Ovary (tissue), 3 donors: ENCODE measurements at regions not wholly inside any gene's neighbourhood (a gene's known extent, or its start where the extent isn't known, plus 50 kb on each side); places are given as distances from the start of the nearest gene placed in this dataset.

Source experiments
- EP300 ChIP-seq: sonication (generic); formaldehyde crosslinking; IDR thresholded peaks from one replicate; pipeline ENCODE4 v1.6.1; 2017; ENCODE audit warnings: antibody characterized with exemption
- POLR2A ChIP-seq: fragments of 450-650 bp; IDR thresholded peaks from one replicate; pipeline ENCODE4 v1.6.1; 2017; ENCODE audit warnings: antibody characterized with exemption, mild to moderate bottlenecking, moderate library complexity
- TF ChIP-seq, protein P1 (sequence below), 3 donors: fragments of 450-650 bp in 2 of 3; fragments of 200-600 bp in 1 of 3; IDR thresholded peaks; one replicate each; pipeline versions ENCODE4 v1.5.1 to v1.8.0; 2016 to 2022; ENCODE audit warnings: antibody characterized with exemption in 3 of 3, mild to moderate bottlenecking in 1 of 3
- donor health status: DM: no; HTN: no; CAD: no.

DNA sequence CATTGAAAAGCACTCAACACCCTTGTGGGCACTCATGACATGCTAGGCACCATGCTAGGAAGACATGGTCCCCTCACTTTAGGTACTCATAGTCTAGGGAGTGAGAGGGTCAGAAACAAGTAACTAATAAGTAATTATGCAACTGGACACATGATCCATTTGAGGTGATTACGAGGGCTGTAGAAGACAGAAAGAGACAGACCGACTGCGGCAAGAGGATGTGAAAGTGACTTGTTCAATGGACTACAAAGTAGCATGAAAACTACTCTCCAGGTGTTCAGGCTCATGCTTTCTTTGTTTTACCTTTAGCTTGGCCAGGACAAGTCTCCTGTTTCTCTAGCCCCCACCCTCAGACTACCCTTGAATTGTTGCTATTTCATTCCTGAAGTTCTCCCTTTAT, 310.8 kb upstream of the SORL1-AS1 start:
- TF ChIP-seq, protein P1, sequence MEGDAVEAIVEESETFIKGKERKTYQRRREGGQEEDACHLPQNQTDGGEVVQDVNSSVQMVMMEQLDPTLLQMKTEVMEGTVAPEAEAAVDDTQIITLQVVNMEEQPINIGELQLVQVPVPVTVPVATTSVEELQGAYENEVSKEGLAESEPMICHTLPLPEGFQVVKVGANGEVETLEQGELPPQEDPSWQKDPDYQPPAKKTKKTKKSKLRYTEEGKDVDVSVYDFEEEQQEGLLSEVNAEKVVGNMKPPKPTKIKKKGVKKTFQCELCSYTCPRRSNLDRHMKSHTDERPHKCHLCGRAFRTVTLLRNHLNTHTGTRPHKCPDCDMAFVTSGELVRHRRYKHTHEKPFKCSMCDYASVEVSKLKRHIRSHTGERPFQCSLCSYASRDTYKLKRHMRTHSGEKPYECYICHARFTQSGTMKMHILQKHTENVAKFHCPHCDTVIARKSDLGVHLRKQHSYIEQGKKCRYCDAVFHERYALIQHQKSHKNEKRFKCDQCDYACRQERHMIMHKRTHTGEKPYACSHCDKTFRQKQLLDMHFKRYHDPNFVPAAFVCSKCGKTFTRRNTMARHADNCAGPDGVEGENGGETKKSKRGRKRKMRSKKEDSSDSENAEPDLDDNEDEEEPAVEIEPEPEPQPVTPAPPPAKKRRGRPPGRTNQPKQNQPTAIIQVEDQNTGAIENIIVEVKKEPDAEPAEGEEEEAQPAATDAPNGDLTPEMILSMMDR (IDR thresholded peaks at IDR 0.05): no peak
- TF ChIP-seq POLR2A (no peak), EP300 (no peak)
